DMS53 treated with DMSO at 0.1 percent for 48 hours (cell line): ENCODE measurements at regions not wholly inside any gene's neighbourhood (a gene's known extent, or its start where the extent isn't known, plus 50 kb on each side); places are given as distances from the start of the nearest gene placed in this dataset.
"Not testable (repeated sequence)": the region's sequence is repeated elsewhere in the genome, so short reads cannot be mapped to it uniquely, and the experiment has no call there.

Source experiments
- DNase-seq: peaks from one replicate; lab custom pipeline; 2025; ENCODE audit not compliant: unreplicated experiment; lab: John Stamatoyannopoulos, UW

DNA sequence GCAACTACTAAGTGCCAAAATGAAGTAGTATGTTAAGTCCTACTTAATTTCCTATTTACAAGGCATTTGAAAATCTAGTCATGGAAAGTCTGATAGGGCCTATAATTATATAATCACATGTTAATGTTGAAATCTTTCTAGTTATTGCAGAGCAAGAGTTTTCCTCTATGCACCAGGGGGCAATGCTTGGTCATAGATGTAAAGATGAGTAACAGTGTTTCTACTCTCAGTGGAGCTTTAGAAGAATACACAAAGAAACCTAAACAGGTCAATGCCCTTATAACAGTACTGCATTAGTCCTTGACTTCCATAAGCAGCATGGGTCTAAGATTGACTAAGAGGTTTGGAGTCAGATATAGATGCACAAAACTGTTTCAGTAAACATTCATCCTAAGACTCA, 218.7 kb downstream of the KCTD12 start:
- no peak for DNase-seq

DNA sequence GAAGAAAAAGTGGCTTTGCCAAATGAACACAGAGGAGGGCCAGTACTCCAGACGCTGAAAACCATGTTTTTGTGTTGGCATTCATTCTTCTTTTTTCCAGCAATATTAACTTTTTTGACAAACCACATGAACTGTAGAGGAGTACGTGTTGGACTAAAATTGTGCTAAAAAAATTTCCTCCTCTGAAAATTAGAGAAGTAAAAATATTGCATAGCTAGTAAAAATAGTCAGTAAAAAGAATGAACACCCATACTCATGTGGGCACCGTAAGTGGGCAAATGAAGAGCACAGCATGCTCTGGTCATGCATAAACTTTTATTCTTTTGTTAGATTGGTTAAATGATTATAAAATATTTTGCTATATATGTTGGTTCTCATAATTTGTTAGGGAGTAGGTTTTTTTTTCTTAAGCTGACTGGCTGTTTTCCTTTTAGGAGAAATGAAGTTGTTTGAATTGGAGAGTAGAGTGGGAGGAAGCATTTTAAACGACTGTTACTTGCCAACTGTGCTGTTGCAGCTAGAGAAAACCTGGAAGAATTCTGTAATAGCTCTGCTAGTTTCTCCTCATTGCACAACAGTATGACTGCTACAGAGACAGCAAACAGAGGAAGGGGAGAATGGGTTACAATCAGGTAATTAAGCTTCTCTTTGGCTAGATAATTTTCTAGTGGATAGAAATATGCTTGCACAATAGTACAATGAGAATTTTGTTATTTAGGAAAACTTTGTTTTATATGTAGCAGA, 222.4 kb downstream of the KCTD12 start:
- DNase-seq: no peak

DNA sequence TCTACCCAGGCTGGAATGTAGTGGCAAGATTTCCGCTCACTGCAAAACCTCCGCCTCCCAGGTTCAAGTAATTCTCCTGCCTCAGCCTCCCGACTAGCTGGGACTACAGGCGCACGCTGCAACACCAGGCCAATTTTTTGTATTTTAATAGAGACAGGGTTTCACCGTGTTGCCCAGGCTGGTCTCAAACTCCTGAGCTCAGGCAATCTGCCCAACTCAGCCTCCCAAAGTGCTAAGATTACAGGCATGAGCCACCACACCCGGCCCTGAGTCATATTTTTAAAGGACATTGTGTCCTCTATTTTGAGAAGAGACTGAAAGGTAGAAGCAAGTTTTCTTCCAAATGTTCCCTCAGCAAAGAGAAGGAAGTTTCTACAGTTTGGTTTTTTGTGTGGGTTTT, 227.1 kb downstream of the KCTD12 start:
- DNase-seq: not testable (repeated sequence)

DNA sequence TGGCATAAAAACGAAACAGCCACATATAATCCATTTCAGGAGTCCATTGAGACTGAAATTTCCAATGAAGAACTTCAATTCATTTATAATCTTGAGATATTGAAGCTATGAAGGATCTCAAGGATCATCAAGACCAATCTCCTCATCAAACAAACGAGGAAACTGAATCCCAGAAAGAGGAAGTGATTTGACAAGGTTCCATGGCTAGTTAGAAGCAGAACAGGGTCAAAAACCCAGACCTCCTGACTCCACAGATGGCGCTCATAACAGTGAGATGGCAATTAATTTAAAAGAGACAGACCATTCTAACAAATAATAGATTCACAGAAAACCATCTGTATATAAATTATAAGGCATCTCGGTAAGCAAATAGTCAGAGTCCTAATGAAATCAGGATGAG, 229.7 kb downstream of the KCTD12 start:
- DNase-seq: no peak

DNA sequence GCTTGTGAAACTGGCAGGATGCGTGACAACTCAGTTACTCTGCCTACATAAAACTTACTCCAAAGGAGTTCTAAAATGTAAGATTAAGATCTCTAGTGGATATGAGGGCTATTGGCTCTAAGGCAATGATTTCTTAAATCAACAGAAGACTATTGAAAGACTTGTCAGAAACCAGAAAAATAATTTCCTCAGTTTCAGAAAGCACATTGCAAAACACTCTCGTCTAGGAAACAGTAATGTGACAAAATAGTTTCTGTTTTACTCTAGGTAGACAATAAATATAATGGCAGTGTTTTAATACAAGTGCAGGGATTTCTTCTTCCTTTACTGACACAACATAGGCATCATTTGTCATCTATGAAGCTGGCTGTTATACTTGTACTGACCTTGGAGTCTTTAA, 230.1 kb downstream of the KCTD12 start:
- DNase-seq: no peak

DNA sequence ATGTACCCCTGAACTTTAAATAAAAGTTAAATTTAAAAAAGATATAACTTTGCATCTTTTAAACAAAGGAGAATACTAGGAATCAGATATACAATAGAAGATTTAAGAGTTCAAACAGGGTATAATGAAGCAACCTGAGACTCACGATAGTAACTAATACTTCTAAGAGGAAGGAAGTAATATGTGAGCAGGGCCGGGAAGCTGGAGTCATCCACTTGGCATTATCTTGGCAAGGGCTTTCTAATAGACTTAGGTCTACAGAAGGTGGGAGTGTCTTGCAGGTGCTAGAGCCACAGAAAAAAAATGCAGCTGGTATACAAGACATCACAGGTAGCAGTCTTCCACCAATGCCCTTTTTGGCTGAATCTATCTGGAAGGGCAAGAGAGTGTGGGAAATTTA, 231.9 kb downstream of the KCTD12 start:
- no peak for DNase-seq

DNA sequence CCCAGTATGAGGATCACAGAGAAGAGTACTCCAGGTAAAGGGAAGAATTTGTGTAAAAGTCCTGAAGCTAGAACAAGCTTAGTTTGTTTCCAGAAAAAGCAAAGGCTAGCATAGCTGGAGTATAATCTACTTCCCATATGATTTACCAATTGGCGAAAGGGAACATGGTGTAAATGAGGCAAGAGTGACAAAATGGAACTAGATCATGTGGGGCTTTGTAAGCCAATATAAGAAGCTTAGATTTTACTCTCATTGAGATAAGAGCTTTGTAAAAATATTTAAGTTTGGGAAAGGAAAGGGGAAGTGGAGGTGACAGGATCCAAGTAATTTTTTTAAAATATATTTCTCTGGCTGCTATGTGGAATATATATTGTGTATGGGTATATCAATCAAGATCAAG, 234.9 kb downstream of the KCTD12 start:
- DNase-seq: no peak

DNA sequence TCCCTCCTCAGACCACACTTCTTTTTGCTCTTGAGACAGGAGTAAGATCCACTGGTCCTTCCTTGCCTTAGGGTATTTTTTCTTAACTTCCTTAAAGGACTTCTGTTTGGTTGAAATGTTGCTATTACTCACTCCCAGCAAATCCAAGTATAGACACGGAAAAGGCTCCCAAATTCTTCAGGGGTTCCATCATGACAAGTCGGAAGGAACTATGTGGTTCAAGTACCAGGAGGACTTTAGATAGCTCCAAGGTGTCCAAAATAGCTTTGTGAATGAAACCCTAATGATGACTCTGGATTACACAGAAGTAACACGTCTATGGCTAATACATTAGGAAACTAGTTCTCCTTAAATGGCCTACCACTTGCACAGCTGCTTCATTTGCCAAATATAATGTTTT, 238.7 kb downstream of the KCTD12 start:
- no peak for DNase-seq

DNA sequence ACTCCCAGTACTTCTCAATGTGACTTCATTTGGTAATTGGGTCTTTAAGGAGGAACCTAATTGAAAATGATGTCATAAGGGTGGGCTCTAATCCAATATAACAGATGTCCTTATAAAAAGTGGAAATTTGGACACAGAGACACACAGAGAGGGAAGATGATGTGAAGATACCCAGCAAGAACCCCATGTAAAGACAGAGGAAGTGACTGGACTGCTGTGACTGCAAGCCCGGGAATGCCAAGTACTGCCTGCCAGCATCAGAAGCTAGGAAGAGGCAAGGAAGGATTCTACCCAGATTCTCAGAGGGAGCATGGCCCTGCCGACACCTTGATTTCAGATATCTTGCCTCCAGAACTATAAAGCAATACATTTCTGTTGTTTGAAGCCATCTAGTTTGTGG, 239.3 kb downstream of the KCTD12 start:
- no peak for DNase-seq

DNA sequence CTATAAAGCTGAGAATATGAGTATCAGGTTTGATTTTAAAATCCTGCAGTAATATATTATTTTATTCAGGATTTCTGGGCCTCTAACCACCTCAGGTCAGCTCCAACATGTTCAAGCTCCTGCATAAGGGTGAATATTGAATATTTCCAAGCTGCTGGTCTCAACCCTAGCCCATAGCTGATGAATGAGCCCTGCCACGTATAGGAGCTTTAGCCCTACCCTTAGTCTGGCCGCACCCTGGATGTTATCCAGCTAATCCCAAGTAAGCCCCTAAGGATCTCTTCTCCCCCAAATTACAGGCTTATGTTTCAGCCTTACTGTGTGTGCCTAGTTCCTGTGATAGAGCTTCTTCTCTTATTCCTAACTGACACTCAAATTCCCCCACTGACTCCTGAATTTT, 240.6 kb downstream of the KCTD12 start:
- no peak for DNase-seq

DNA sequence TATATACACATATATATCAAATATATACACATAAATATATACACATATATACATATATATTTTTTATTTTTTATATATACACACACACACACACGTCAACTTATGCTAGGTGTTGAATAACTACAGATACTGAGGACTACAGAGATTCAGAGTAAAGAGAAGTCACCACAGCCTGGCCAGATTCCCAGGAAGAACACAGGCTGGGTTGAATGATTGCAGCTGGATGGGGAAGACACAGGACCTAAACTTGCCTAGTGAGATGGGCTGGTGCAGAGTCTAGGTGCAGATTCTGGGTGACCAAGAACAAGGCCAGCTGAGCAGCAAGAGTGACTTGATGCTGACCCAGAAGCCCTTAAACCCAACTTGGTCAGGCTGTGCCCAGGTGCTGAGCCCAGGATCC, 241.3 kb downstream of the KCTD12 start:
- no peak for DNase-seq

DNA sequence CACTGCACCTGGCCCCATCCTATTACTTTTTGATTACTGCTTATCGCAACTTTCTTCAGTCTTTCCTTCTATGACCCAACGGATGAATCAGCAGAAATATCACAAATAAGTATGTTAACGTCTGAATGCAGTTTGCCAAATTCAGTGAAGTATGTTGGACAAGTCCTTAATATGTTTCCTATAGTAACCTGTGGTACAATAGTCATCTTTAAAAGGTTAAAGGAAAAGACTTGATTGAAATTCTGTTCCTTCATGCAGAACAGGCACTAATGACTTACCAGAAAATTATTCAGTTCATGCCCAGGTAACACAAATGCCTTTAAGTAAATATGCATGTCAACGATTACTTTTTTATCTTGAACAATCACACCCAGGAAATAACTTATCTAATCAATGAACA, 242.6 kb downstream of the KCTD12 start:
- no peak for DNase-seq

DNA sequence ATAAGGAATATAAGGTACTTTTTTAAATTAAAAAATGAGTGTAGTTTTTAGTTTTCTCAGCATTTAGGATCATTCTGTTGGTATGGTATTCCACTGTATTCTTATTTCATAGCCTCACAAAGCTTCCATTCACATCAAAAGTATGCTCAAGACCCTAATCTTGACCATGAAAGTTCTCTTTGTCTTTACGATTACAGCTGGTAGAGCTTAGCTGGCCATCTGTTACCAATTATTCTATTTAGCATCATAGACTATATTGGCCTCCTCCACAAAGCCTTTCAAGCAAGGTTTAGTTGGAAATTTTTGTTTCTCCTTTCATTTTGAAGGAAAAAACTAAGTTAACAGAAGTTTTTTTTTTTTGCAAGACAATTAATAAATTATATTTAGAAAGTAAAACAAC, 245.1 kb downstream of the KCTD12 start:
- DNase-seq: no peak

DNA sequence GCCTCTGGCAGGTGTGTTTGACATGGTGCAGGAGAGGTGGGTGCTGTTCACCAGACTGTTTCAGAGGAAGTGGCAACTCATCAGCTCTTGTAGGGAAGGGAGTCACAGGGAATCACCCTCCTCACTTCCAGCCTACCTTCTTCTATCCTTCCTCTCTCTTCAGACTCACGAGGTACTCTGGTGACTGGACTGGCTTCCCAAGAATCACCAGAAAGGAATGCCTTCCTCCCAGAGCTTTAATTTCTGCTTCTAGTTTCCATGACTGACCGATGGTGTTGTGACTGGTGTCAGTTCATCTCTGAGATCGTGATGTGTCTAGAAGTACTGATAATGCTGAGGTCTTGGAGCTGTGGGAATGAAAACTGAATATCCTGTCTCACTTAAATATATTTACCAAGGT, 247.3 kb downstream of the KCTD12 start:
- DNase-seq: no peak

DNA sequence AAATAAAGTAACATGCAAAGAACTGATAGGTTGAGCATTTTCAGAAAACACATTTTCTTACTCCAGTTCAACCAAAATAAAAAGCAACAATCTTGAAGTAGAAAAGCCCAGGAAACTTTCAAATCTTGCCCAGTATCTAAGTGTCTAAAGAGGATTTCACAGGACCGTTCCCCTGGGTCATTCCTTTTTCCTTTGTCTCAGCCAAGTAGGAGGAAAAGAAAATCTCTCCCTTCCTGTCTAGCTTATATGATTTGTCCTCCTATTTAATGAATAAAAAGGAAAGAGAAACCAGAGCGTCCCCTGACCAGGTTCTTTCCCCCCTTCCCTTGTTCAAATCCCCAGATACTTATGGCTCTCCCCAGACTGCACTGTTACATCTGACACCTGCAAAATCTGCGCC, 248.0 kb downstream of the KCTD12 start:
- no peak for DNase-seq

DNA sequence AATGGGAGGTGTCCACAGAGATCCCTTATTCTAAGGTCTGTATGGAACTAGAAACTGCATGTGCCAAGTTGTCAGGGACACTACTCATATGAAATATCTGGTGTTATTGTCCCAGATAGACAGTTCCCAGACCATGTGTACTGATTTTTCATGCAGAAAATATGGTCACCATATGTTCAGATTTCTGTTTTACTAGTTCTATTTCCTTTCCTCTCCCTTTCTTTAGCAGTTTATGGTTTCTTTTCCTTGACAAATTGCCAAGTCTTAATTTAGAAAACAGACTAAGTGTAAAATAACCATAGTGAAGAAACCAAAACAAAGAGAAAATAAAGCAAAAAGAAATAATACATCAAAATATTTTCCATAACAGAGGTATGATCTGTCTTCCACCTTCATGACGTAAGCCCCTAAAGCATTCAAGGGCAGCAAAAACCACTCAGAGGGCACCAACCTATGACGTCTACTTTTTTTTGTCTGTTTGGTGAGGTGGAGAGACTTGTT, 248.5 kb downstream of the KCTD12 start:
- DNase-seq: no peak

DNA sequence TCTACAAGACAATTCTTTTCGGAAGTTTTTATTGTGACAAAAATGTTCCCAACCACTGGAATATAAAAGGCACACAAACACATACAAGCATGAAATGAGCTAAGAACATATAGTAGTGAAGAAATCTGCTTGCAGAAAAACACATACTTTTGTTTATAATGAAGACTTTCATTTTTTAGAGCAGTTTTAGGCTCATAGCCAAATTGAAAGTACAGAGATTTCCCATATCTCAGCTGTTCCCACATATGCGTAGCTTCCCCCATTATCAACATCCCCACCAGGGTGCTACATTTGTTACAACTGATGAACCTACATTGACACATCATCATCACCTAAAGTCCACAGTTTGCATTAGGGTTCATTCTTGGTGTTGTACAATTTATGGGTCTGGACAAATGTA, 249.4 kb downstream of the KCTD12 start:
- no peak for DNase-seq

DNA sequence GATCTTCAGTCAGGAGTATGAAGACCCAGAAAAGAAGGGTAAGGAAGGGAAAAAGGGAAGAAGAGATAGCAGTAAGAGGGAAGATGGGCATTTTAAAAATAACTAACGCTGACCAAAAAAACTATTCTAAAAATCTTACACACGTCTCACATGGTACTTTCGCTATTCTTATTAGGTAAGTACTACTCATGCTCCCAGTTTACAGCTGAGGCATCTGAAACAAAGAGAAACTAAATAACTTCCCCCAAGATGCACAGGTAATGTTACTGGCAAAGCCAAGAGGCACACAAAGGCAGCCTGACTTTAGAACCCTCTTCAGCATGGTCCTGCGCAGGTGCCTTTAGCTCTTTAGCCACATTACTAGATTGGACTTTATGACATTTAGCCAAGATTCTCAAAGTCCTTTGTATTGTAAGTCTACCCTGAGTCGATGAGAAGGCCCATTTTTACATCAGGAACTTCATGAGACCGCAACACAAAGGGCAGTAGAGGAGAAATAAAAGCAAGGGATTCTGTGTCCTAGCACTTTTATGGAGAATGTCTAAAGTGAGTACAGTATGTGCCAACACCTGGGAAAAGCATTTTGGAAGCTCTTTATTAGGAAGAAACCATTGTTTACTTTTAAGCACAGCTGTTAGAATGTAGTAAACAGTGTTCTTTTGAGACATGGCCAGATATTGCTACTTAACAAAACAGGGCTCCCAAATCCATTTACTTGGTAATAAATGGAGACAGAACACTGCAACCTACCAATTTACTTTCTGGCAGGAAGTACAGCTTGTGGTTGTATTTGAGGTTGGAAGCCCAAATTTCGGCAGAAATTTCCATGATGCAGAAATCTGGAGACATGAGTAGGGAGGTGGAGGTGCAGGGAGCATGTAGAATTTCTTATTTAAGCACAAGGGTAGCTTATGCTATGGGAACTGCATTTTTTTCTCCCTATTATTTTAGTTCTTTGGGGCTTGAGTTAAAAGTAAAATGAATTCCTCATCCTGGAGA, 250.7 kb downstream of the KCTD12 start:
- no peak for DNase-seq

DNA sequence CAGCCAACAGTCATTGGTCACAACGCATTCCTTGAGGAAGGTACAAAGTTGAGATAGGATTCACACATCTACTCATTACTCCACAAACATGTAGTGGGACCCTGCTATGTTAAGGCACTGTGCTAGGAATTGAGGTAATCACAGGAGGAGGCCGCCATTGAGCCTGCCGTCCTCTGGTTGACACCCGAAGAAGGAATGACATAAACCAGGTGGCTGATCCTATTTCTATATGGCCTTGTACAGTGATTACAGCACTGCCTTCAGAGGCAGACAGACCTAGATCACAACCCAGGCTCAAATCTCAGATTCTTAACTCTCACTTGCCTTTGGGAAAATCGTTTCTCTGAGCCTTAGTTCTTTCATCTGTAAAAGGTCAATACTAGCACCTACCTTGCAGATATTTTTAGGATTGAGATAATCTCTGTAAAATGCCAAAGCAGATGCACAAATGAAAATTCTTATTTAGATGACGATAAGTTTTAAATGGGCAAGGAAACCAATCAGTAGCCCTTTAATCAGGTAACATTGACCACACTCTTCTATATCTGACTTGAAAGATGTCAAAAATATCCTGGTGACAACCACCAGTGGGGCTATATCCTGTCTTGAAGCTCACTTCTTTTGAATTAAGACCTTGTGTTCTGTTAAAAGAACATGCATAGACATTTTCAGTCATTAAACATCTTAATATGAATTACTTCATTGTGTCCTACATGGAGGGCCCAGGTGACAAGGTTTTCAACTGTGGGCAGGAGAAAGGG, 251.6 kb downstream of the KCTD12 start:
- no peak for DNase-seq

DNA sequence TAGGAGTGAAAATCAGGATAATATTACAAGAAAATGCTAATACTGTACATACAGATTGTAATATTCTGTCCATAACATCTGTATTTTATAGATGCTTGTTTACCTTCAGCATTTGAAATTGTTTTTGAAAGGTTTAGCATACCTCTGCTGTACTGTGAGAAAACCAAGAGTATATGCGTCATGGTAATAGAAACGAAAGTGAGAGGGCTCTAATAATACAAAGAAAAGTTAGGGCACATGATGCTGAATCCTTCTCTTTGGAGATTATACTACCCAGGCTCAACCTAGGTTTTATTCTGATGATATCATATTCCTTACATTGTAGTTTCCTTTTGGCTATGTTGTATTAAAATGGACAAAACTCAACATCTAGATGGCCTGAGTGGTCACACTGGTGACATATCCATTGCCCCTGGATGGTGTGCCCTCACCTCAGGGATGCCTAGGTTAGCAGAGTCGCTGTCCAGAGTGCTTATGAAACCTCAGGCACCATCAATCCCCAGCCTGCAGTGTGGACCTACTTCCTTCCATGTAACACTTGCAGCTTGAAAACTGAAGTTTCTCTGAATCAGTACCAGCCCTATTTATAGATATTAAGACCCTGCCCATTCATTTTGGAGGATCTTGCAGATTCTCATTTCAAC, 253.7 kb downstream of the KCTD12 start:
- no peak for DNase-seq
